Calu3 (cell line): ENCODE measurements at regions not wholly inside any gene's neighbourhood (a gene's known extent, or its start where the extent isn't known, plus 50 kb on each side); places are given as distances from the start of the nearest gene placed in this dataset.

ENCODE experiments used
- BruUV-seq: library from RNA; stranded (reverse); fragments of 400-500 nt; replicated peaks from 2 replicates; lab custom pipeline; 2021; lab: Mats Ljungman, UMichigan
- CTCF ChIA-PET: fragments of 300-600 bp; sonication (Branson Sonifier 250); formaldehyde crosslinking; loops from one replicate; lab custom pipeline; 2022; ENCODE audit warnings: antibody characterized with exemption; lab: Charles Lee
- DNase-seq: peaks from one replicate; pipeline ENCODE4 v3.0.0; 2022
- H3K27ac Mint-ChIP-seq: one replicate; pipeline ENCODE4 v1.8.0; 2022; ENCODE audit warnings: mixed read lengths; ENCODE audit not compliant: unreplicated experiment
- H3K27me3 Mint-ChIP-seq: one replicate; pipeline ENCODE4 v1.8.0; 2022; ENCODE audit warnings: mixed read lengths; ENCODE audit not compliant: unreplicated experiment
- H3K36me3 Mint-ChIP-seq: one replicate; pipeline ENCODE4 v1.8.0; 2022; ENCODE audit warnings: mild to moderate bottlenecking, moderate library complexity, mixed read lengths; ENCODE audit not compliant: insufficient read depth, unreplicated experiment
- H3K4me1 Mint-ChIP-seq: one replicate; pipeline ENCODE4 v1.8.0; 2022; ENCODE audit warnings: mild to moderate bottlenecking, low read depth, mixed read lengths; ENCODE audit not compliant: unreplicated experiment
- H3K4me3 Mint-ChIP-seq: one replicate; pipeline ENCODE4 v1.8.0; 2022; ENCODE audit warnings: mild to moderate bottlenecking, low read depth, moderate library complexity, mixed read lengths; ENCODE audit not compliant: unreplicated experiment
- H3K9me3 Mint-ChIP-seq: one replicate; pipeline ENCODE4 v1.8.0; 2022; ENCODE audit warnings: low read depth, mixed read lengths; ENCODE audit not compliant: unreplicated experiment
- intact Hi-C: fragments of 100-400 bp; cut with micrococcal nuclease; formaldehyde crosslinking; loops from one replicate; pipeline ENCODE4 v1.10.0; 2022; ENCODE audit not compliant: unreplicated experiment
- TF ChIP-seq, protein P1 (sequence below): fragments of 200-600 bp; IDR thresholded peaks from one replicate; pipeline ENCODE4 v1.8.0; 2022; ENCODE audit warnings: antibody characterized with exemption; ENCODE audit not compliant: unreplicated experiment

- TF ChIP-seq, protein P1, sequence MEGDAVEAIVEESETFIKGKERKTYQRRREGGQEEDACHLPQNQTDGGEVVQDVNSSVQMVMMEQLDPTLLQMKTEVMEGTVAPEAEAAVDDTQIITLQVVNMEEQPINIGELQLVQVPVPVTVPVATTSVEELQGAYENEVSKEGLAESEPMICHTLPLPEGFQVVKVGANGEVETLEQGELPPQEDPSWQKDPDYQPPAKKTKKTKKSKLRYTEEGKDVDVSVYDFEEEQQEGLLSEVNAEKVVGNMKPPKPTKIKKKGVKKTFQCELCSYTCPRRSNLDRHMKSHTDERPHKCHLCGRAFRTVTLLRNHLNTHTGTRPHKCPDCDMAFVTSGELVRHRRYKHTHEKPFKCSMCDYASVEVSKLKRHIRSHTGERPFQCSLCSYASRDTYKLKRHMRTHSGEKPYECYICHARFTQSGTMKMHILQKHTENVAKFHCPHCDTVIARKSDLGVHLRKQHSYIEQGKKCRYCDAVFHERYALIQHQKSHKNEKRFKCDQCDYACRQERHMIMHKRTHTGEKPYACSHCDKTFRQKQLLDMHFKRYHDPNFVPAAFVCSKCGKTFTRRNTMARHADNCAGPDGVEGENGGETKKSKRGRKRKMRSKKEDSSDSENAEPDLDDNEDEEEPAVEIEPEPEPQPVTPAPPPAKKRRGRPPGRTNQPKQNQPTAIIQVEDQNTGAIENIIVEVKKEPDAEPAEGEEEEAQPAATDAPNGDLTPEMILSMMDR: no peak
- intact Hi-C loops: no loop called here
- CTCF ChIA-PET: no interaction called here
- H3K36me3 Mint-ChIP-seq: no peaks in the 10 kb centered on the region
- H3K4me3 Mint-ChIP-seq: no peak overlapping the region
- H3K27me3 Mint-ChIP-seq: no peaks in the 10 kb centered on the region
- H3K4me1 Mint-ChIP-seq: no peaks in the 10 kb centered on the region
- DNase-seq: no peak
- no TSS peak for BruUV-seq
- no peak overlapping the region for H3K27ac Mint-ChIP-seq
- peaks cover 2% of the 10 kb centered on the region for H3K9me3 Mint-ChIP-seq
Observed at GRCh38 chr21:18991846-18992245, 588.3 kb upstream of the TMPRSS15 start.

- no peaks in the 10 kb centered on the region for H3K36me3 Mint-ChIP-seq
- H3K4me3 Mint-ChIP-seq: no peak overlapping the region
- H3K9me3 Mint-ChIP-seq: peaks cover under 1% of the 10 kb centered on the region
- no peak overlapping the region for H3K27ac Mint-ChIP-seq
- CTCF ChIA-PET: no interaction called here
- no peaks in the 10 kb centered on the region for H3K4me1 Mint-ChIP-seq
- H3K27me3 Mint-ChIP-seq: no peaks in the 10 kb centered on the region
- no TSS peak for BruUV-seq
- TF ChIP-seq, protein P1: no peak
- no peak for DNase-seq
- intact Hi-C loops: no loop called here
Observed at GRCh38 chr21:19010251-19010650, 606.7 kb upstream of the TMPRSS15 start.

- no peak overlapping the region for H3K4me3 Mint-ChIP-seq
- no peaks in the 10 kb centered on the region for H3K36me3 Mint-ChIP-seq
- H3K9me3 Mint-ChIP-seq: no peaks in the 10 kb centered on the region
- no peak overlapping the region for H3K27ac Mint-ChIP-seq
- intact Hi-C loops: no loop called here
- DNase-seq: no peak
- CTCF ChIA-PET: no interaction called here
- H3K4me1 Mint-ChIP-seq: no peaks in the 10 kb centered on the region
- H3K27me3 Mint-ChIP-seq: no peaks in the 10 kb centered on the region
- TF ChIP-seq, protein P1: no peak
- no TSS peak for BruUV-seq
Observed at GRCh38 chr21:19010996-19011395, 607.4 kb upstream of the TMPRSS15 start.

DNA sequence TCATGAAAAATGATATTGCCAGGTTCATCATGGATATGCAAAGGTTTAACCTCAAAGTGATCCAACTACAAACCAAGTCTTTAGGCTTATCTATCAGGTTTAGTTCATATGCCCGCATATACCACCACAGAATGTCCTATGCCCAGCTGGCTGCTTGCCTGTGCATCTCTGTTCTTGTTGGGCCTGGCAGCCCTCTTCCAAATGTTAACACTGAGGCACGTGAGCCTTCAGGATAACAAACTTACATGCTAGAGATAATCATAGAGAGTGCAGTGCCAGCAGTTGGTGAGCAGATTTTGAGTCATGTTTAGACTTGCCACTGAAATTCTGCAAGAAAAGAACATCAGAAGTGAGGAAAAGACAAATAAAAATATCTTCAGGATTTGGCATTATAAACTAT is 607.9 kb upstream of the TMPRSS15 start:
- no peaks in the 10 kb centered on the region for H3K36me3 Mint-ChIP-seq
- DNase-seq: no peak
- H3K27me3 Mint-ChIP-seq: no peaks in the 10 kb centered on the region
- no TSS peak for BruUV-seq
- no peaks in the 10 kb centered on the region for H3K9me3 Mint-ChIP-seq
- no peaks in the 10 kb centered on the region for H3K4me1 Mint-ChIP-seq
- no peak overlapping the region for H3K27ac Mint-ChIP-seq
- H3K4me3 Mint-ChIP-seq: no peak overlapping the region
- CTCF ChIA-PET: no interaction called here
- TF ChIP-seq, protein P1: no peak
- intact Hi-C loops: no loop called here
